ENCODE measurements at regions not wholly inside any gene's neighbourhood (a gene's known extent, or its start where the extent isn't known, plus 50 kb on each side); places are given as distances from the start of the nearest gene placed in this dataset.

DNA sequence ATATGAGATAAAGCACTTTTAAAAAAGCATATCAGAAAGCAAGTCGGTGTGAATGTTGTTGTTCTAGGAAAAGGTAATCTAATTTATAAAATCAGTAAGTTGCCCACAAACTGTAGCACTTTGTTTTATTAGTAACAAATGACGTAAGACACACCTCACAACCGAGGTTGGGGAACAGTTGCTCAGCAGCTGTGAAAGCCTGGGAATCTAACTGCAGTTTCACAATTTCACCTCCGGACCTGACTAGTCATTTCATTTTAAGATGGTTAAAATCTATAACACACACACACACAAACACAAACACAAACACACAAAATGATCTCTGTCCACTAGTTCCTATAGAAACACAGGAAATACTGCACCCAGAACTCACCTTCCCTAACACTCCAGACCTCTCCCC, 406.7 kb upstream of the NR2F2 start:
- DNase-seq (no peak), ATAC-seq (no peak)
- Histone ChIP-seq H3K9me3 (no peaks in the 10 kb centered on the region), H3K27ac (no peak overlapping the region), H3K36me3 (no peaks in the 10 kb centered on the region), H3K4me1 (no peaks in the 10 kb centered on the region), H3K4me3 (no peak overlapping the region), H3K27me3 (no peaks in the 10 kb centered on the region)
- TF ChIP-seq, protein P1, sequence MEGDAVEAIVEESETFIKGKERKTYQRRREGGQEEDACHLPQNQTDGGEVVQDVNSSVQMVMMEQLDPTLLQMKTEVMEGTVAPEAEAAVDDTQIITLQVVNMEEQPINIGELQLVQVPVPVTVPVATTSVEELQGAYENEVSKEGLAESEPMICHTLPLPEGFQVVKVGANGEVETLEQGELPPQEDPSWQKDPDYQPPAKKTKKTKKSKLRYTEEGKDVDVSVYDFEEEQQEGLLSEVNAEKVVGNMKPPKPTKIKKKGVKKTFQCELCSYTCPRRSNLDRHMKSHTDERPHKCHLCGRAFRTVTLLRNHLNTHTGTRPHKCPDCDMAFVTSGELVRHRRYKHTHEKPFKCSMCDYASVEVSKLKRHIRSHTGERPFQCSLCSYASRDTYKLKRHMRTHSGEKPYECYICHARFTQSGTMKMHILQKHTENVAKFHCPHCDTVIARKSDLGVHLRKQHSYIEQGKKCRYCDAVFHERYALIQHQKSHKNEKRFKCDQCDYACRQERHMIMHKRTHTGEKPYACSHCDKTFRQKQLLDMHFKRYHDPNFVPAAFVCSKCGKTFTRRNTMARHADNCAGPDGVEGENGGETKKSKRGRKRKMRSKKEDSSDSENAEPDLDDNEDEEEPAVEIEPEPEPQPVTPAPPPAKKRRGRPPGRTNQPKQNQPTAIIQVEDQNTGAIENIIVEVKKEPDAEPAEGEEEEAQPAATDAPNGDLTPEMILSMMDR (IDR thresholded peaks at IDR 0.05) = no peak
- intact Hi-C loops (cut with DNase I) = no loop called here

GRCh38 chr15:95928822-95929221, 401.7 kb upstream of the NR2F2 start:
- no peak overlapping the region for H3K27ac ChIP-seq

DNA sequence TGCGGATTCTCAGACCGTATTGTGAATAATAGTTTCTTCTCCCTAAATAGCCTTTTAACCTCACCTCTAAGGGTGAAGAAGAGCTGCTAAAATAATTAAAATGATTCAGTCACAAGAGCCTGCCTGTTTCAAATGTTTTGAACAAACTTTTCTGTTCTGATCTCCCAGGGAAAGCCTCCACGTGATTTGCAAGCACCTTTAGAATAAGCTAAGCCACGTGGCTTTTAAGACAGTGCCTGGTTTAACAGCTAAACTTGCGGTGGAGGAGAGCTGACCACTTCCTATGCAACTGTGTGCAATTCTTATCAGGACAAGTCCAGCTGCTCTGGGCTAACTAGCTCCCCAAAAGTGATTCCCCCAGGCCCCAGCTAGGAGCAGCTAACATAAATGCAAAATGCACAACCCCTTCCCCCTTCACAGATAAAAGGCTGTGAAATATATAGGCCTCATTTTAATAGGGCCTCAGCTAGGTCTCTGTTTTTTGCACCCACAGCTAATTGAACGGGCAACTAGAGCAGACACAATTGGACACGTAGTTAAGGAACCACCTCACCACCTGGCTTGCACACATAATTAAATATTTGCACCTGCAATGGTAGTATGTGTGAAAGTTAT, 401.2 kb upstream of the NR2F2 start:
- Histone ChIP-seq H3K27me3 (no peaks in the 10 kb centered on the region), H3K9me3 (no peaks in the 10 kb centered on the region), H3K36me3 (no peaks in the 10 kb centered on the region), H3K4me1 (no peaks in the 10 kb centered on the region), H3K4me3 (no peak overlapping the region), H3K27ac (no peak overlapping the region)
- ATAC-seq (no peak), DNase-seq (peak in 2 of 4 donors; percentile 7 to 13)
- TF ChIP-seq, protein P1 (IDR thresholded peaks at IDR 0.05) = no peak
- intact Hi-C loops (cut with DNase I) = no loop called here

More at GRCh38 chr15:95928822-95929221, 401.7 kb upstream of the NR2F2 start:
- intact Hi-C loops (cut with DNase I) = no loop called here
- no peaks in the 10 kb centered on the region for H3K36me3 ChIP-seq
- H3K9me3 ChIP-seq = no peaks in the 10 kb centered on the region
- DNase-seq (no peak), ATAC-seq (no peak)
- TF ChIP-seq, protein P1 (IDR thresholded peaks at IDR 0.05) = no peak
- no peak overlapping the region for H3K4me3 ChIP-seq
- H3K4me1 ChIP-seq = no peaks in the 10 kb centered on the region
- H3K27me3 ChIP-seq = no peaks in the 10 kb centered on the region

DNA sequence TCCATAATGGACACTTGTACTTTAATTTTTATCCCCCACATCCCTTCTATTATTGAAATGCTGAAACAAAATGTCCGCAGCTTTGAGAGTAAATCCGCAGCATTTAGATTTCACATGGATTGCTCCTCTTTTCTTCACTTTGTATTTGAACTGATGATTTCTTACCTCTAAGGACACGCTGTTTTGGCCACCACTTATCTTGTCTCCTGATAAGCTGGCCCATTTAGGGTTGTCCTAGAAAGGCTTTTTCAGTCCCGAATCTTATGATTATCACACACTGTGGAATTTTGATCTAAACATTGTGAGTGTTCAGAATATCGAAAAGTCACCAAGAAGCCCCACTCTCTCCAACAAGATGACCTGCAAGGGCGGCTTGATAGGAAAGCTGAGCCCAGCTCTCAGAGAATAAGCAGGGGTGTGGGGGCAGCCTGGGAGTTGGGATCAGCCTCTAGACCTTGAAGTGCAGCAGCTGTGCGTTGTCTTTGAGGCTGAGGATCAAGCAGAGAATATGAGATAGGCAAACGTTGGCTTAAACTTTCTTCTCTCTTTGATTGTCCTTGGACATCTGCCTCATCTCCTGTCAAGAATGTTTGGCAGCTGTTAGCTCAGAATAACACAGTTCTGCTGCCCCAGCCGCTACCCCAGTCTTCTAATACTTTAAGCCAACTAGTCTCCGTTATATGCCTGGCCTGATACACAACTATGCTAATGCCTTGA, 399.7 kb upstream of the NR2F2 start:
- H3K4me3 ChIP-seq = no peak overlapping the region
- intact Hi-C loops (cut with DNase I) = no loop called here
- ATAC-seq (no peak), DNase-seq (peak in 2 of 4 donors; percentile 62 to 71)
- no peaks in the 10 kb centered on the region for H3K36me3 ChIP-seq
- TF ChIP-seq, protein P1 (IDR thresholded peaks at IDR 0.05) = no peak
- no peaks in the 10 kb centered on the region for H3K27me3 ChIP-seq
- H3K9me3 ChIP-seq = no peaks in the 10 kb centered on the region
- H3K27ac ChIP-seq = no peak overlapping the region
- H3K4me1 ChIP-seq = no peaks in the 10 kb centered on the region

- no peak overlapping the region for H3K27ac ChIP-seq
- ATAC-seq = no peak
- intact Hi-C loops (cut with DNase I) = no loop called here
Measured at GRCh38 chr15:95931619-95932018, 398.9 kb upstream of the NR2F2 start.

More at GRCh38 chr15:95931619-95932018, 398.9 kb upstream of the NR2F2 start:
- no peak for DNase-seq
- Histone ChIP-seq H3K9me3 (no peaks in the 10 kb centered on the region), H3K27me3 (no peaks in the 10 kb centered on the region), H3K36me3 (no peaks in the 10 kb centered on the region), H3K4me3 (no peak overlapping the region), H3K4me1 (no peaks in the 10 kb centered on the region)
- TF ChIP-seq, protein P1 (IDR thresholded peaks at IDR 0.05) = no peak
